ENCODE measurements at regions not wholly inside any gene's neighbourhood (a gene's known extent, or its start where the extent isn't known, plus 50 kb on each side); places are given as distances from the start of the nearest gene placed in this dataset.
"Not testable (repeated sequence)": the region's sequence is repeated elsewhere in the genome, so short reads cannot be mapped to it uniquely, and the experiment has no call there.

DNA sequence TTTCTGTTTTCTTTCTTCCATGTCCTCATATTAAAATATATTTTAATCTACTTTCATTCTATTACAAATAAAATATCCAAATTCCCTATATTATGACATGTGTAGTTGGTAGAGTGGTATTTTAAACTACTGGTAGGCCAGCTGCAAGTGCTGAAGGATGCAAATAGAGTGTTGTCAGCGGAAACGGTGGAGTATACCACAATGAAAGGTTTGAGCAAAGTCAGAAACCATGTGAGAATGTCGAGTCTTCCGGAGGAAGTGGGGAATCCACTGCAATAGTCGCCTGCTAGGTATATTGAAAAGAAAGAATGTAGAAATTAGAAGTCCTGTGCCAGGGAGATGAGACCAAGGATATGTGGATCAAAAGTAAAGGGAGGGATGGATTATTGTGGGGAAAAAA, 373.9 kb downstream of the DSEL start:
- DNase-seq (ENCODE audit: low read depth in 2 of 2, low spot score in 1 of 2) = no peak

DNA sequence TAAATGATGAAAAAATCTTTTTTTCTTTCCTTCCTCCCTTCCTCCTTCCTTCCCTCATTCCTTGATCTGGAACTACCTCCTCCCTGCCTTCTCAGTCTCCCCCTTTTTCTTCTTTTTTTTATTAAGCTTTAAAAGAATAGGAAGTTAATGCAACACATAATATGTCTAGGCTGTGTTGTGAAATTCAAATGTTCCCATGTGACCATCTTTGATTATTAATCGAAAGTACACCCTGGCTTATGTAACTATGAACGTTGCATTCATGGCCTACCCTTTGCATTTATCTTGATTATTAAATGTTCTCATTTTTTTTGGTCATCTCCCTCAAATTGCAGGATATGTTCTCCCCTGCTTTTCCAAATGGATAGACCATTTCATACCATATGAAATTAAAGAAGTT, 376.0 kb downstream of the DSEL start:
- no peak for DNase-seq (ENCODE audit: low read depth in 2 of 2, low spot score in 1 of 2)

DNA sequence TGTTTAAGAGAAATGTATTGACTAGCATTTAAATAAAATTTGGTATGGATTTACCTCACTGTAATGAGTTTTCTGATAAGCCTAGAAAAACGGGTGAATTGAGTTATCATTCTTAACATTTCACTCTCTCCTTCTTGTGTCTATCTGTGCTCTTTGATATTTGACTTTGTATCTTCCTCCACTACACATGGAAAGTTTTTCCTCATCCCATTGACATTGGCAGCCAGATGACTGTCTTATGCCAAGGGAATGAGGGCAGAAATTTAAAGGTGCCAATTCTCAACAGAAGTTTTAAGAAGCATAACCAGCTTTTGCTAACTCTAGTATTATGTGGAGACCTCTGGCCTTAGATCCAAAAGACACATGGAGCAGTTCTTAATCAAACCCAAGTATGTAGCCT, 376.6 kb downstream of the DSEL start:
- DNase-seq (ENCODE audit: low read depth in 2 of 2, low spot score in 1 of 2) = no peak

DNA sequence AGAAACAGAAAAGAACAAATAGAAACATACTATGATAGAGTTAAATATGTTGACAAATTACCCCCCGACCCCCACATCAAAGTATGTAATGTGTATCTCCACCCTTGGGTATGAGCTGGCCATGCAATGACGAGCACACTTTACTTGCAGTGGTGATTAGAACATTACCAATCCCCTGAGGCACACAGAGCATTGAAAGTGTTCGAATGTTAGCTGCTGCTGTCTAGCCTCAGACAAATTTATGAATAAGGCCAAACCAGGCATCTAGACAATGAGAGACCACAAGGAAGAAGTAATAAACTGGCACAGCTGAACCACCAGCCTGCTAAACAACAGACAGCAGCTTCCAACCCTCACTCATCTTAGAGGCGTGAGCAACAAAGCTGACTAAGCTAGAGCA, 380.5 kb downstream of the DSEL start:
- DNase-seq (ENCODE audit: low read depth in 2 of 2, low spot score in 1 of 2) = no peak

DNA sequence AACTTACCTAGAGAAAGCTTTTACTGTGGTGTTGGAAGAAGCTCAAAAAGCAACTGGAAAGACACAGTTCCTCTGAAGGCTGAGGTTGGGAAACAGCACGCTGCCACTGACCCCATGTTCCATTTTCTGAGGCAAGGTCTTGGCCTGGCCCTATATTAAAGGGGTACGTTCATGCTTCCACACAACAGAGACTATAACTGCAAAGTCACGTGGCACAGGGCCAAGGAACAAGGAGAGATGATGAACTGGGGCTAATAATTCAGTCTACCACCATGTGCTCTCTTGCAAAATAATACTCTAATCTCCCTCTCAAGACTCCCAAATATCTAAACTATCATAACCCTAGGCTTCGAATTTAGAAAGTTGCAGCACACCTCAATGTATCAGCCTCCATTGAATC, 381.6 kb downstream of the DSEL start:
- DNase-seq (ENCODE audit: low read depth in 2 of 2, low spot score in 1 of 2) = no peak

DNA sequence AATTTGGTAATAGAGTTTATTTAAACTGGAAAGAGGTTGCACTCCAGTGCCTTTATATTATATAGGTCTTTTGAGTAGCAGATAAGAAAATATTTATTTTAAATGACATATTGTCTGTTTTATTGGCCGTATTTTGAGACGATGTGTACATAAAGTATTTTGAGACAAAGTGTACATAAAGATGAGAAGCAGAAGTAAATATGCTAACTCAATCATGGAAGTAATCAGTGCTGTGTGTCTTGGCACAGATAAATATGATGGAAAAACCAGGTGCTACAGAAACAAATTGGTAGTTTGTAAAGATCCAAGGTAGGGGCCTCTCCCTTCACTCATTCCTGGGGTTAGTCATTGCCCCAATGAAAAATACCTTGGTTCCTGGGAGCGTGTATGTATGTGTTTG, 382.9 kb downstream of the DSEL start:
- no peak for DNase-seq (ENCODE audit: low read depth in 2 of 2, low spot score in 1 of 2)

DNA sequence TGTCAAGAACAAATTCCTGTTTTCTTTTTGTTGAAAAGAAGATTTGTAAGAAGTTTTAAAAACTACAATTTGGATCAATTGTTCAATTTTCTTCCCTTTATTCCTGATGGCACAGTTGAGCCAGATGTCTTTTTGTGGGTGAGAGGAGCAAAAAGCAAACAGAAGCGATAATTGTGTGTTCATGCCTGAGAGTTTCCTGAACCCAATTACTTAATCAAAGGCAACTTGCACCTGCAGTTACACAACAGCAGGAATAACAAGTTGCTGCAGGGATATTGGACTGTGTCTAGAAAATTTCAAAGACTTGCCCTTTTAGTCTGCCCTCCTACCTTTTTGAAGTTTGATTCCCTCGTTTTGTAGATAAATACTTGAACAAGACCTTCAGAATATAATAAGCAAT, 383.6 kb downstream of the DSEL start:
- no peak for DNase-seq (ENCODE audit: low read depth in 2 of 2, low spot score in 1 of 2)

DNA sequence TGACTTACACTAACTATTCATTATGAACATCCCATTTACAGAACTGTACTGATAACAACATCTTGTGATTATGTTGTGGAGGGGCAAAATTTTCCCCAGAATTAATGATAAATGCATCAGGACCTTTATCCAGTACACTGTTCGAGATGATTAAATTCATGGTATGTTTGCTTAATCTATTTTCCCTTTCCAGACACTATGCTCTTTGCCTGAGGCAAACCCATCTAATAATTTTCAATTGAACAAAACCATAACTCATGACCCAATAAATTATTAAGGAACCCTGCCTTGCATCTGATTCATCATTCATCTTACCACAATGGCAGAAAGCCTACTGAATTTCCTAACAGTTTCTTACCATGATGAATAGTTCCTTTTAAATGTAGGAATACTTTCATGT, 385.0 kb downstream of the DSEL start:
- DNase-seq (ENCODE audit: low read depth in 2 of 2, low spot score in 1 of 2) = no peak

DNA sequence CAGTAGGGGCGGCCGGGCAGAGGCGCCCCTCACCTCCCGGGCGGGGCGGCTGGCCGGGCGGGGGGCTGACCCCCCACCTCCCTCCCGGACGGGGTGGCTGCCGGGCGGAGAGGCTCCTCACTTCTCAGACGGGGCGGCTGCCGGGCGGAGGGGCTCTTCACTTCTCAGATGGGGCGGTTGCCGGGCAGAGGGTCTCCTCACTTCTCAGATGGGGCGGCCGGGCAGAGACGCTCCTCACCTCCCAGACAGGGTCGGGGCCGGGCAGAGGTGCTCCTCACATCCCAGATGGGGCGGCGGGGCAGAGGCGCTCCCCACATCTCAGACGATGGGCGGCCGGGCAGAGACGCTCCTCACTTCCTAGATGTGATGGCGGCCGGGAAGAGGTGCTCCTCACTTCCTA, 389.8 kb downstream of the DSEL start:
- not testable (repeated sequence) for DNase-seq (ENCODE audit: low read depth in 2 of 2, low spot score in 1 of 2)

DNA sequence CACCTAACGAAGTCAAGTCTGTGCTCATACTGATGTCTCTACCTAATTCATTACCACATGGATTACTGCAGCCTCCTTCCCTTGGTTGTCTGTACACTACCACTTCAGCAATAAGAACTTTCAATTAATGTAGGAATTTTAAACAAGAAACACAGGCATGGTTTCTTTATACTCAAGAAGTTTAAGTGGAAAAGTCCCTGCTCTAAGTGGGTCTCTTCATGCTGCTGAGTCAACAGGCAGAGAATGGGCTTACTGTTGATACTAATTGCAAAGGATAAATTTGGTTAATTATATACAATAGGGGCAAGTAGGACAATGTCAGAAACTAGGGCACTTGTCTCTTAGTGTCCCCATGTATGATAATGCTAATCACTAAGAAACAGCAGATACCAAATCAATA, 392.6 kb downstream of the DSEL start:
- no peak for DNase-seq (ENCODE audit: low read depth in 2 of 2, low spot score in 1 of 2)

DNA sequence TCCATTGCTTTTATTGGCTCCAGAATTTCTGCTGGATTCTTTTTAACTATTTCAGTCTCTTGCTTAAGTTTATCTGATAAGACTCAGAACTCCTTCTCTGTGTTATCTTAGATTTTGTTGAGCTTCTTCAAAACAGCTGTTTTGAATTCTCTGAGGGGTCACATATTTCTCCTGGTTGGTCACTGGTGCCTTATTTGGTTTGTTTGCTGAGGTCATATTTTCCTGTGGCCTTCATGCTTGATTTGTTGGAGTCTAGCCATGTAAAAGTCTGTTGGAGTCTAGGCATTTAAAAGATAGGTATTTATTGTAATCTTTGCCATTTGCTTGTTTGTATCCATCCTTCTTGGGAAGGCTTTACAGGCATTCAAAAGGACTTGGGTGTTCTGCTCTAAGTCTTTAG, 398.7 kb downstream of the DSEL start:
- DNase-seq (ENCODE audit: low read depth in 2 of 2, low spot score in 1 of 2) = no peak

DNA sequence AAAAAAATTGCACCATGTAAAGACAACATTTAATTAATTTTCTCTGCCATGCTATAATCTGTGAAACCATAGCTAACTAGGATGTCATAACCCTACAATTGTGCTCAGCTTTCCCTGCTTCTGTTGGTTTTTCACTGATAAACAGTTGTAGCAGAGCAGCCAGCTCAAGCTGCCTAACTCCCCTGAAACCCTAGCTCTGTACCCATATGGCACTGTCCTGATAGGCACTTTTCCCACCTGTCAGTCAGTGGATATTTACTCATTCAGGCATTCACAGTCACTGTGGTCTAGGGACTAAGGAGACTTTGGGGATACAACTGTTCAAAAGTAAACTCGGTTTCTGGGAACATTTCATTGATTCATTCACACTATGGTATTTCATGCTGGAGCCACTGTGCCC, 407.0 kb downstream of the DSEL start:
- no peak for DNase-seq (ENCODE audit: low read depth in 2 of 2, low spot score in 1 of 2)

DNA sequence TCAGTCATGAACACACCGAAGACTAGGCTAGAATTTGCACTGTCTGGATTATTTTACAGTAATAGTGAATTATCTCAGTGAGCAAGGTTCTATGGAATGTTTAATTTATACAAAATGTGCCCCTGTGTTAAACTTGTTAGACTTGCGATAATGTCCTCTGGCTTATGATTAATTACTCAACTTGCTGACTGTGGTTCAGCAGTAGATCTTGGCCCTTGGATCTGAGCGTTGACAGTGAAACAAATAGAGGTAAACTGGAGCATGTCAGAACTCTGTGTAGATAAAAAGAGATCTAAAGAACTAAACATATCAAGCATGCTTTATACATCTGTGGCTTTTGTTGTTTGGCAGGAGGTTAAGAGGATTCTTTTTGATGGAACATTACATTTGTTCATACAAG, 407.6 kb downstream of the DSEL start:
- DNase-seq (ENCODE audit: low read depth in 2 of 2, low spot score in 1 of 2) = no peak

DNA sequence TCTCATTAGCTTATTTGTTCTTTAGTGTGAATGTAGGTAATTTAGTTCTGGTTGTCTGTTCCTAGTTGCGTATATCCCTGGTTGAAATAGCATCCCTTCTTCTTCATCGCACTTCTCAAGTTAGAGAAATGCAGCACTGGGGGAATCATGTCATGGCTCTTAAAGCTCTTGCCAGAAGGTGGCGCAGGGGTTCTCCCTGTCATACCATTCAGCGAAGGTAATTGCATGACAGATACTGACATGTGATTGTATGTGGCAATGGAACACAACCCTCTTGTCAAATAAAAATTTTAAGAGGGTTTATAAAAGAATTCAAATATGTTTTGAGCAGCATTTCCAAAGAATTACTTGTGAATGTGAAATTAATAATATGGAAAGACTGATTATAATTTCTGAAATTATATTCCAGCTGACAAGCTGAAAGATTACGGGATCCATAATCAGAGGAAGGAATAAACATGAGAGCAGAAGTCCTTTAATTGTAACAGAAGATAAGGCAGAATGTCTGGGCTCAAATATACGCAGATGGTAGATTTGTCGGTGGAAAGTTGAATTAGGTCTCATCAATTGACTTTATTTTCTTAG, 411.7 kb downstream of the DSEL start:
- DNase-seq (ENCODE audit: low read depth in 2 of 2, low spot score in 1 of 2) = no peak

DNA sequence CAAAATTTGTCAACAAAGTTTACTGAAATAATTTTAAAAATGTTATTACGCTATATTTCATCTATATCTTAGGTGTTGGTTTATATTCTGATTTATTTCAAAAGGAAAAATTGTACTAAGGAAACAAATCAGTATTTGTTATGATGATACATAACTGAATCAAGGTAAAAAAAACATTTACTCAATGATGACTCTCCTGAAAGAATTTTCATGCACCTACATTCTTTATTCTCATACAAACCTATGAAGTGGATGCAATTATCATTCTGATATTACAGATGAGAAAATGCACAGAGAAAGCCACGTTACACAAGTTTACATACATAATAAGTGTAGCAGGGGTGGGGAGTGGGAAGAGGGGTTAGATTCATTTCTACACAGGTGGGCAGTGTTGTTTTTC, 422.4 kb downstream of the DSEL start:
- no peak for DNase-seq (ENCODE audit: low read depth in 2 of 2, low spot score in 1 of 2)

DNA sequence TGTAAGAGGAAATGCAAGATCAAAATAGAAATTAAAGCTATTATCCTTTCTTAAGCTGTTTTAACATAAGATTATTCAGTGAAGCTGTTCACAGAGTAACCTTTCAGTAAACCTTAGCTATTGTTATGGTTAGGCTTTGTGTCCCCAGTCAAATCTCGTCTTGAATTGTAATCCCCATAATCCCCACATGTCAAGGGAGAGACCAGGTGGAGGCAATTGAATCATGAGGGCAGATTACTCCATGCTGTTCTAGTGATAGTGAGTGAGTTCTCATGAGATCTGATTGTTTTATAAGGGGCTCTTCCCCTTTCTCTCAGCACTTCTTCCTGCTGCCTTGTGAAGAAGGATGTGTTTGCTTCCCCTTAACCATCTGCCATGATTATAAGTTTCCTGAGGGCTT, 424.4 kb downstream of the DSEL start:
- no peak for DNase-seq (ENCODE audit: low read depth in 2 of 2, low spot score in 1 of 2)

DNA sequence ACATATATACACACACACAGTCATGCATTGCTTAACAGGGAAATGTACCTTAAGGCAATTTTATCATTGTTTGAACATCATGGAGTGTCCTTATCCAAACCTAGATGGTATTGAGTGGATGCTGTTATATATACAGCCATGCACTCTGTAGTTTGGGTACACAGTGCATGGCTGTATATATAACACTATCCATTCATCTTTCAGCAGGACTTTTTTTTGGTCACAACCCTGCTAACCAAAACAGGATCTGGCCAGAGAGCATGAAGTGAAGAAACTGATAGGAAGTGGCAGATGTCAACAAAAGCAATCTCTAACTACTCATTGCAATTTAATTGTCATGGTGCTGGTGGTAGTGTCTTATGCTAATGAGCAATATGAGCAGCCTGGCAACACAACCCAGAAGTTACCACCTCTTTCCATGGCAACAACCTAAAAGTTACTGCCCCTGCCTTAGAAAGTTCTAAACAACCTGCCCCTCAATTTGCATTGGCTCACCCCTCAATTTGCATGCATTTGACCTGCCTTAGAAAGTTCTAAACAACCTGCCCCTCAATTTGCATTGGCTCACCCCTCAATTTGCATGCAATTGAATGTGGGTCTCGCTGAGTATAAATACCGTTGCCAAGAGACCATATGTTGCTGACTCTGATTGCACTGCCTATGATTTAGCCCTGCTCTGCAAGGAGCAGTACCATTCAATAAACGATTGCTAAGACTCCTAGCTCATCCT, 434.9 kb downstream of the DSEL start:
- no peak for DNase-seq (ENCODE audit: low read depth in 2 of 2, low spot score in 1 of 2)

DNA sequence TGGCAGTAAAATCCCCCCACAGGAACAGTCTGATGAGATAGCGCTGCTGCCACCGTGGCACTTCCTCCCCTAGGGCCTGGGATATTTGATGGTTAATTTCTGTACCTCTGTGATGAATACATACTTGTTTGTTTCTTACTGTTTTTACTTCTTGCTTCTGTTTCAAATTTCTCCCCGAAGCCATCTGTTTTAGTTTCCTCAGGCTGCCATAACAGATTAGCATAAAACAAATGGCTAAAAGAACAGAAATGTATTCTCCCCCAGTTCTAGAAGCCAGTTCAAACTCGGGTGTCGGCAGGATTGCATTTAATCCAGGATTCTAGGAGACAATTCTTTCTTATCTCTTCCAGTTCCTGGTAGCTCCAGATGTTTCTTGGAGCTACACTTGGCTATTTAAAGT, 435.9 kb downstream of the DSEL start:
- DNase-seq (ENCODE audit: low read depth in 2 of 2, low spot score in 1 of 2) = no peak

DNA sequence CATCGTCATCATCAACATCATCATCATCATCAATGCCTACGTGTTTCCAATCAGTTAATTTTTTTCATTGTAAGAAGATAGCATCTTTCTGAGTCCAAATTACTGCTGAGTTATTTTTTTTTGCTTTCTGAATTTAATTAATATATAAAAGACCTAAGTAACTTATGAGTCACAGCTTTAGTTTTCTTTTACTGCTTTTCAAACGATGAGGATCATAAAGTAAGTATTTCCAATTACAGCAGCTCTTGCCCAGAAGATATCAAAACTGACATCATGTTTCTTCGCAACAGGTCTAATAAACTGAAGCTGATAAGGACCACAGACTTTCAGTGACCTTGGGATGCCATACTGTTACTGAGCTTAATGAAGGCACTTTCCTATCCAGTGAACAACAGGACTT, 442.2 kb downstream of the DSEL start:
- no peak for DNase-seq (ENCODE audit: low read depth in 2 of 2, low spot score in 1 of 2)

DNA sequence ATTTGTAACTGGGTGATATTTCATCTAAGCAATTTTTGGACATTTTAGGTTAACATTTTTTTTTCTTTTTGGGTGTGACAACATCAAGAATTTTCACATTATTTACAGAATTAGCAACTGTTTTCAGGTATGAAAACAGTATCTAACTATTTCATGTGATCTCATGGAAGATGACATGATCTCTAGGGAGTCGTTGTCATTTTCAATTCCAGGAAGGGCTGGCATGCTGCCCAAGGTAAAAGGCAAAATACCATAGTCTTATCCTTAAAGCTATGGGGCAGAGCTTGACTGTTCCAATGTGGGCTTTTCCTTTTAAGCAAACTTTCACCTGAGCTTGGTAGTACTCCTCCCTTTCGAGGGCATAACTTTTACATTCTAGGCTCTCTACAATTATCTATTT, 443.7 kb downstream of the DSEL start:
- no peak for DNase-seq (ENCODE audit: low read depth in 2 of 2, low spot score in 1 of 2)

DNA sequence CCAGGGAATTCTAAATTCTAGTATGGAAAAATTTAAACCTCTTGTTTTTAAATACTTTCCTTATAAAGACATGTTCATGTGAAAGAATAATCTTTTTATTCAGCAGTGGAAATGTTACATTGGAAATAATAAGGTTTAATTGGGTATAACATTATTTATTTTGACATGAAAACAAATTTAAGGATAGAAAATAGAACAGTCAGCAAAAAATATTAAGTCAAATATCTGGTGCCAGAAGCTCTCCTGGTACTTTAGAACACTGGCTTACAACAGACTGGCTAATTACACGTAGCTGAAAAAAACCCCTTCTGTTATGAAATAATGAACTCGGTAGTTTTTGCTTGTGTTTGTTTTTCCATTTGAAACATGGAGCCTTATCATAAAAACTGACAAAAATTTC, 447.9 kb downstream of the DSEL start:
- DNase-seq (ENCODE audit: low read depth in 2 of 2, low spot score in 1 of 2) = no peak

DNA sequence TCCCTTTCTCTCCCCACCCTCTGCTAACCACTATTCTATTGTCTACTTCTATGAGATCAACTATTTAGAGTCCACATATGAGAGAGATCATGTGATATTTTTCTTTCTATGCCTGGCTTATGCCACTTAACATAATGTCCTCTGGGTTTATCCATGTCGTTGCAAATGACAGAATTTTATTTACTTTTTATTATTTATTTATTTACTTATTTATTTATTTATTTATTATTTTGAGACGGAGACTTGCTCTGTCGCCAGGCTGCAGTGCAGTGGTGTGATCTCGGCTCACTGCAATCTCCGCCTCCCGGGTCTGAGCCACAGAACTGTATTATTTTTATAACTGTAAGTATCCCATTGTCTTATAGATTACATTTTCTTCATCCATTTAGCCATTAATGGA, 443.4 kb upstream of the CDH19 start:
- no peak for DNase-seq (ENCODE audit: low read depth in 2 of 2, low spot score in 1 of 2)

DNA sequence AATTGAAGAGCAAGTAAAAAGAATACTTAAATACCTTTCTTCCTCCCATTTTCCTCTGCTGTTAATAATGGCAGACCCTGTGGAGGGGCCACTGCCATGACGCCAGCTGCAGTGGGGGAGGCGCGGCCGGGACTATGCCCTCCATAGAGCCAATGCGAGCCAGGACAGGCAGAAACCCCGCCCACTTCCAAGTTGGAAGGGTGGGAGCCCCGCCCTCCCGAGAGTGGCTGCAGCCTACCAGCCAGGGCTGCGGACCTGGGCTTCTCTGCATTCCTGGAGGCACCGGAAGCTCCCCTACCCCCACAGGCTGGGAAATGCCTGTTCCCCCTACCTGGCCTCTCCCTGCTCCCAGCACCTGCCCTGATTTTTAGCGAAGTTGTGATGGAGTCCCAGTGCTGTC, 439.4 kb upstream of the CDH19 start:
- no peak for DNase-seq (ENCODE audit: low read depth in 2 of 2, low spot score in 1 of 2)

Measured in stimulated activated CD8-positive, alpha-beta memory T cell treated with anti-CD3 and anti-CD28 coated beads, Interleukin-4, amount 100 ng/mL, for 1 hour (primary cell).